Iris pigment epithelial cell (primary cell): ENCODE measurements at regions not wholly inside any gene's neighbourhood (a gene's known extent, or its start where the extent isn't known, plus 50 kb on each side); places are given as distances from the start of the nearest gene placed in this dataset.
A peak's percentile ranks its signal among the peaks of the same experiment; 100 is the strongest.
"Not testable (repeated sequence)": the region's sequence is repeated elsewhere in the genome, so short reads cannot be mapped to it uniquely, and the experiment has no call there.

ENCODE experiments used
- DNase-seq: peaks from one replicate; pipeline ENCODE4 v3.0.0-alpha.2; 2011; ENCODE audit warnings: low read depth

DNA sequence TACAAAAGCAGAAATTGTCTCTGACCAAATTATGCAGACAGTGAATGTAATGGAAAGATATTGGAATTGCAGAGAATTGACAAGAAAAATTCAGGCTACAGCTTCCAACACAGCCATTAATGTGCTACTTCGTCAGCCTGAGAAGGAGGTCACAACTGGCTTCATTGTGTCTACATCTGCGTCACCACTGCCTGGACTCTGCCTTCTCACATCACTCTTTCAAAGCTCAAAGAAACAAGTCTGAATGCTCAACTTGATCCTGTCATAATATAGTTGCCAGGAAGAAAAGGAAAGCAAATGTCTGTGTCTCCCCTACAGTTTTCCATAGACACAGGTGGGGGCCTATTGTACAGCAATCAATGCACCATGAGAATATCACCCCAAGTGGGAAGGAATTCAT lies 806.5 kb upstream of the CDH10 start:
- no peak for DNase-seq

DNA sequence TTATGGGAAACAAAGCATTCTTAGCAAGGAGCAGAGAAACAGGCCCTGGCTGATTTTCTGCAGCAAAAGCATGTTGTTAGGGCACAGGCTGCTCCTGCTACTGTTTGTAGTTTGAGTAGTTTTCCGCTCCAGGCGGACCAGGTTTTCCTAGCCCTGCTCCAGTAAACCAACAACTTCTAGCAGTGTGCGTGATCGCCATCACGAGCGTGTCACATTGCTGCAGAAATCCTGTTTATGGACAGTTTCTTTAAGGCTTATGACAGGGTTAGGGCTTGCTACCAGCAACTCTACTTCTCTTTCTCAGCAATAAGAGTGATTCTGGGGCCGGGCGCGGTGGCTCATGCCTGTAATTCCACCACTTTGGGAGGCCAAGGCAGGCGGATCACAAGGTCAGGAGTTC lies 803.9 kb upstream of the CDH10 start:
- DNase-seq, result no peak

DNA sequence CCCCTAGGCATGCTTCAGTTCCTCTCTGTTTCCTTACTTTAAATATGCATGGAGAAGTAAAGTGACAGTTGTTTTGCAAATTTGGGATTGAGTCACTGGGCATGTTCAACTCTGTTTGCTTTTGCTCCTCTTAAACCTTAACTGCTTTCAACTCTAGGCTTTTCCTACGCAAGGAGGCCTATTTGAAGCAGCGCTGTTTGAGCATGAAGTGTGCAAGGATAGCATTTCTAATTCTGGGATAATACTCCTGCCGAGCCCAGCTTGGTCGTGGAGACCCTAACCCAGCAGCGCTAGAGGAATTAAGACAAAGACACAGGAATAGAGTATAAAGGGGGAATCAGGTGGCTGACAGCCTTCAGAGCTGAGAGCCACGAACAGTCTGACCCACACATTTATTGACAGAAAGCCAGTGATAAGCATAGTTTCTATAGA lies 803.4 kb upstream of the CDH10 start:
- DNase-seq, result no peak

DNA sequence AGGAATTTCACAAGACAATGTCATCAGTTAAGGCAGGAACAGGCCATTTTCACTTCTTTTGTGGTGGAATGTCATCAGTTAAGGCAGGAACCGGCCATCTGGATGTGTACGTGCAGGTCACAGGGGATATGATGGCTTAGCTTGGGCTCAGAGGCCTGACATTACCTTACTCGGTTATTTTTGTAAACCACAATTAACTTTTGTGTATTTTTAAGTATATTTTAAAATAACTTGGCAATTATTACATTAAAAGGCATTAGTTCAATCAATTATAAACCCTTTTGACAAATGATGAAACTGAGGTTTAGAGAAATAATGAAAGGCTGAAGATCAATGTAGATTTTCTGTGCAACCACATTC lies 801.3 kb upstream of the CDH10 start:
- not testable (repeated sequence) for DNase-seq

DNA sequence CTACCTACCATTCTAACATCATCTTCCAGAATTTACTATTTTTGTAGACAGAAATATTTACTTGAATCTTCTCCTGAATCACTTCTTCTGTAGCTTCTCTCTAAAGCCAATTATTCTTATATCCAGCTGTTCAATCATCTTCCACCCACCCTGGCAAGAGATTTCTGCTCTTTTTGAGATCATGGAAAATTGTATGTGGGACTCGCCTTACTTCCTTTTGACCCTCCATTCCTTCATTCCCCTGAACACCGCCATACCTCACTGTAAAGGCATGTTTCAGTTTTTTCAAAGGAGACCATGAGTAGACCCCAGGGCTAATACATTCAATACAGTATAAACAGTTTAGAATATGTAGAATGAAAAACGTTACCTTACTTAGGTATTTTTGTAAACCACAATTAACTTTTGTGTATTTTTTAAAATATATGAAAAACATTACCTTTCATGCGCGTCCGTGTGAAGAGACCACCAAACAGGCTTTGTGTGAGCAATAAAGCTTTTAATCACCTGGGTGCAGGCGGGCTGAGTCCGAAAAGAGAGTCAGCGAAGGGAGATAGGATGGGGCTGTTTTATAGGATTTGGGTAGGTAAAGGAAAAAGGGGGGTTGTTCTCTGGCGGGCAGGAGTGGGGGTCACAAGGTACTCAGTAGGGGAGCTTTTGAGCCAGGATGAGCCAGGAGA lies 800.7 kb upstream of the CDH10 start:
- not testable (repeated sequence) for DNase-seq

DNA sequence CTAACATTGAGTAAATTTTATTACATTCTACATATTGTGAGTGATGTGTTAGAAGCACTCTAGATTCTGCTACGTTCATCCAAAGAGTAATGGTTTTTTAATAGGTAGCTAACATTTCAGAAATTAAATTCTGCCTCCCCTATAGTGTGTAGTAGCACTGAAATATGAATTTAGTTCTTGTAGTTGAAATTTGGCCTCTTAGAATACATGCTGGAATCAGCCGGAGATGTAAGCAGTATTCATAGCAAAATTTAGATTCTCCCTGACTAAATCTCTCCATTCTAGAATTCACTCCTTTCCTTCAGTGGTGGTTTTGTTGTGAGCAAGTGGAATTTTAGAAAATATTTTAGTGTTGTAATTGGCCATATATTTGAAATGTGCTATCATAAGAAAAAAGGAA lies 799.9 kb upstream of the CDH10 start:
- no peak for DNase-seq

GRCh38 chr5:25441810-25442209 lies 797.0 kb upstream of the CDH10 start:
- no peak for DNase-seq

DNA sequence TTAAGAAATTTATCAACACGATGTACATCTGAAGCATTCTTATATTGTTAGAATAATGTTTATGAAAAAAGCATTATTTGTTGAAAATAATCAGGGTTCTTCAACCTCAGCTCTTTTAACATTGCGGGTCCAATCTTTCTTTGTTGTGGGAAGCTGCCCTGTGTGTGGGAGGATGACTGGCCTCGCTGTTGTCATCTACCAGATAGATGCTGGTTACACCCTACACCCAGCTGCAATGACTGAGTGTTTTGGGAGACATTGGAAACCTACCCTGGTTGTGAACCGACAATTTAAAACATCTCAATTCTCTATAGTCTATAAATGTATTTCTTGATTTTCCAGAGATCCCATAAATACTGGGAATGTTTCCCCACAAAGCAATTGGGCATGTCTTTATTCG lies 794.2 kb upstream of the CDH10 start:
- no peak for DNase-seq

DNA sequence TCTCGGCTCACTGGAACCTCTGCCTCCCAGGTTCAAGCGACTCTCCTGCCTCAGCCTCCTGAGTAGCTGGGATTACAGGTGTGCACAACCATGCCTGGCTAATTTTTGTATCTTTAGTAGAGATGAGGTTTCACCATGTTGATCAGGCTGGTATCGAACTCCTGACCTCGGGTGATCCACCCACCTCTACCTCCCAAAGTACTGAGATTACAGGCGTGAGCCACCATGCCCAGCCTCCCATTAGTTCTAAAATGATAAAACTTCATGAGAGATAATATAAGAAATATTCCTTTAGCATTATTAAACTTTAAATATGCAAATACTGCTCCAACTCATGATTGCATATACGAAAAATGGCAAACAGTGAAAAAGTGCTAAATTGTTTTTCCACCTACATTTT lies 793.6 kb upstream of the CDH10 start:
- not testable (repeated sequence) for DNase-seq

- no peak for DNase-seq
Observed at GRCh38 chr5:25436452-25436851, 791.7 kb upstream of the CDH10 start.

DNA sequence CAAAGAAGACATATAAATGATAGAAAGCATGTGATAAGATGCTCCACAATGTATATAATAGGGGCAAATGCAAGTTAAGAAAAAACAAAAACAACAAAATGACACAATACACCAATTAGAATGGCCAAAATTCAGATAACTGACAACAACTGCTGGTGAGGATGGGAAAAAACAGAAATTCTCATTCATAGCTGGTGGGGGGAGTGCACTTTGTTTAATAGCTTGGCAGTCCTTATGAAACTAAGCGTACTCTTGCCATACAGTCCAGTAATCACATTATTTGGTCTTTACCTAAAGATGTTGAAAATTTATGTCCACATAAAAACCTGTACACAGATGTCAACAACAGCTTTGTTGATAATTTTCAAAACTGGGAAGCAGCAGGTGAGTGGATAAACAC lies 791.1 kb upstream of the CDH10 start:
- no peak for DNase-seq

DNA sequence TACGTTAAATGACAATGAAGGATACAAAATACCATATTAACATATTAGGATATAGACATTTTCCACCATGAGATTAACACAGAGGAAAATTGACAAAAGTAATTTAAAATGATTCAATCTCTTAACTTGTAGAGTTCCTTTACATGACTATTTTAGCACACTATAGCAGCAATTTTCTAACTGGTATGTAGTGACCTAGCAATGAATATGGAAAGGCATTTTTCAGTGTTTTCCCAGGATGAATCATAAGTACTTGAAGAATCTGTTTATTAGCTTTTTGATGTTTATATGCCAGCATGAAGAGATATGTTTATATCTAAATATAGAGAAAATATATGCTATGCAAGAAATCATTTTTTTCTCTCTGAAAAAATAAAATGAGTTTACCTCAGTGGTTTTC lies 782.5 kb upstream of the CDH10 start:
- DNase-seq, result no peak

GRCh38 chr5:25423271-25423670 lies 778.5 kb upstream of the CDH10 start:
- no peak for DNase-seq

GRCh38 chr5:25419684-25420083 lies 774.9 kb upstream of the CDH10 start:
- no peak for DNase-seq

- no peak for DNase-seq
Observed at GRCh38 chr5:25418978-25419377, 774.2 kb upstream of the CDH10 start.

GRCh38 chr5:25418319-25418859 lies 773.6 kb upstream of the CDH10 start:
- no peak for DNase-seq

GRCh38 chr5:25416960-25417359 lies 772.2 kb upstream of the CDH10 start:
- no peak for DNase-seq

DNA sequence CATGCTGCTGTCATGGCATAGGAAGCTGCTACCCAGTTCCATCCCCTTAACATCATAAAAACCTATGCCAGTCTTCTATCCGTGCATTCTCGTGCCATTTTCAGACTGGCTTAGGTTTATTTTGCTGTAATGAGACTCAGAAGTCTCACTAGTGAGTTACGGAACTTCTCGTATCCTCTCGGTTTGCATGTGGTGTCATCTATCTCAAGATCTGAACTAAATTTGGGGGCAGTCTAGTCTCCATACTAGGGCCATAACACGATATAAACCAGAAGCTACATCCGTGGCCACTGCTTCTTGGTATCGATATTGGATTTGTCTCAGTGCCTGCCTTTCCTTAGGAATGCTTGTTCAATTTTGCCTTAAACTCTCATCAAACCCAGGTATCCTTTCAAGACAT lies 771.2 kb upstream of the CDH10 start:
- no peak for DNase-seq

- peak; percentile 4 for DNase-seq
Observed at GRCh38 chr5:25414742-25415141, 770.0 kb upstream of the CDH10 start.

DNA sequence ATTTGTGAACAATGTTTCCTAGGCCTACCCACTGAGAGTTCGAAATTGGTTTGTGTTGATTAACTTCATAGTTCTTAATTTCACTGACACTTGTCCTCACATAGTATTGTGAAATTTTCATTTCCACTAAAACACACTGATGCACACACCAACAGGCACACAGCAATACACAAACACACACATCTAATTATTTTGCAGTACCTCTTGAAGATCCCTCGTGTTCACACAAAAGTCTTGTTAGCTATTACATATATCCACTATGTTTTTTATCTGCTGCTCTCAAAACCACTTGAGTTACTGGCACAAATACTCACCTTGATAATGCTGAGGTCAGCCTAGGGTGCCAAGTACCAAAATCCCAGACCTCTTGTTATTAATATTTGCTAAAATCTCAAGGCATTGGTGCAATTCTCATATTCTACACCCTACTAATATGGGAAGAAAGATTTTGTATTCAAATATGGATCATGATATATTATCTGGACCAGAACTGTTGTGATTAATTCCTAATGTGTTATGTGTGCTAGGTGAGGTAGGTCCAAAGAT lies 767.4 kb upstream of the CDH10 start:
- DNase-seq, result no peak

DNA sequence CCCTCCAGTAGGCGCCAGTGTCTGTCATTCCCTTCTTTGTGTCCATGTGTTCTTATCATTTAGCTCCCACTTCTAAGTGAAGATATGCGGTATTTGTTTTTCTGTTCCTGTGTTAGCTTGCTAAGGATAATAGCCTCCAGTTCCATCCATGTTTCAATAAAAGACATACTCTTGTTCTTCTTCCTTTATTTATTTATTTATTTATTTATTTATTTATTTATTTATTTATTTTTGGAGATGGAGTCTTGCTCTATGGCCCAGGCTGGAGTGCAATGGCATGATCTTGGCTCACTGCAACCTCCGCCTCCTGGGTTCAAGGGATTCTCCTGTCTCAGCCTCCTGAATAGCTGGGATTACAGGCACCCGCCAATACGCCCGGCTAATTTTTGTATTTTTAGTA lies 762.6 kb upstream of the CDH10 start:
- not testable (repeated sequence) for DNase-seq

- no peak for DNase-seq
Observed at GRCh38 chr5:25405850-25406249, 761.1 kb upstream of the CDH10 start.

- DNase-seq, result no peak
Observed at GRCh38 chr5:25399878-25400480, 755.2 kb upstream of the CDH10 start.

DNA sequence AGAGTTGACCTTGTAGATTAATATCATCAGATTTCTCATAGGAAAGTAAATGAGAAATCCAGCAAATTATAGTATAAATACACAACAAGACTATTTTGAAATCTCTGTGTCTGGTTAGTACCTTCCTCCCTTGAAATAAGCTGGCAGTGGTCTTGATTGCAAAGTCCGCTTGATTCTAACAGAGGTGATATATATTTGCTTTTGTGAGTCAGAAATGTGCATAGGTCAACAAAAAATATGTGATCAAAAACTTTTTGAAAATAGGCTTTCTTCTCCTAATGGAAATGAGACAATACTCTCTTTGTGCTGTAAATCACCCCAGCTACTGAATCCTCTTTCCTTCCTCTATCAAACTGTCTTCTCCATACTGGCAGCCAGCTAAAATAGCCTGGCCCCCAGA lies 749.2 kb upstream of the CDH10 start:
- no peak for DNase-seq
